HG02759 (cell line): ENCODE measurements at regions not wholly inside any gene's neighbourhood (a gene's known extent, or its start where the extent isn't known, plus 50 kb on each side); places are given as distances from the start of the nearest gene placed in this dataset.
"Not testable (repeated sequence)": the region's sequence is repeated elsewhere in the genome, so short reads cannot be mapped to it uniquely, and the experiment has no call there.

Source experiments
- ATAC-seq: cut with Tn5 transposase; IDR thresholded peaks from one replicate; pipeline ENCODE4 v1.9.1; 2021; ENCODE audit warnings: mild to moderate bottlenecking, moderate library complexity; ENCODE audit not compliant: unreplicated experiment

GRCh38 chr14:49250109-49250508 lies 336.1 kb downstream of the RPS29 start:
- no peak for ATAC-seq

- peak; percentile 53 for ATAC-seq
These were observed 337.2 kb downstream of the RPS29 start for GRCh38 chr14:49249022-49249421.

GRCh38 chr14:49243777-49244176 lies 342.4 kb downstream of the RPS29 start:
- not testable (repeated sequence) for ATAC-seq

GRCh38 chr14:49240383-49240782 lies 345.8 kb downstream of the RPS29 start:
- ATAC-seq: no peak

- no peak for ATAC-seq
These were observed 357.6 kb downstream of the RPS29 start for GRCh38 chr14:49228552-49228951.

GRCh38 chr14:49221316-49221715 lies 364.9 kb downstream of the RPS29 start:
- ATAC-seq: no peak

- no peak for ATAC-seq
These were observed 365.7 kb downstream of the RPS29 start for GRCh38 chr14:49220492-49220891.

GRCh38 chr14:49218436-49219092 lies 367.6 kb downstream of the RPS29 start:
- ATAC-seq: no peak

GRCh38 chr14:49212721-49213120 lies 373.5 kb downstream of the RPS29 start:
- no peak for ATAC-seq

GRCh38 chr14:49209416-49209815 lies 376.8 kb downstream of the RPS29 start:
- no peak for ATAC-seq

- no peak for ATAC-seq
These were observed 379.4 kb downstream of the RPS29 start for GRCh38 chr14:49206828-49207227.

GRCh38 chr14:49203676-49204075 lies 382.5 kb downstream of the RPS29 start:
- no peak for ATAC-seq

- no peak for ATAC-seq
These were observed 387.0 kb downstream of the RPS29 start for GRCh38 chr14:49199159-49199558.

GRCh38 chr14:49196327-49196726 lies 389.9 kb downstream of the RPS29 start:
- ATAC-seq: no peak

GRCh38 chr14:49194067-49194466 lies 392.1 kb downstream of the RPS29 start:
- no peak for ATAC-seq

GRCh38 chr14:49193332-49194065 lies 392.7 kb downstream of the RPS29 start:
- ATAC-seq: peak; percentile 98

- ATAC-seq: no peak
These were observed 394.8 kb downstream of the RPS29 start for GRCh38 chr14:49191380-49191779.

- ATAC-seq: no peak
These were observed 396.8 kb downstream of the RPS29 start for GRCh38 chr14:49189375-49189774.

GRCh38 chr14:49187799-49188198 lies 398.4 kb downstream of the RPS29 start:
- ATAC-seq: no peak

- ATAC-seq: peak; percentile 100
These were observed 412.3 kb downstream of the RPS29 start for GRCh38 chr14:49173765-49174373.

GRCh38 chr14:49164074-49164473 lies 422.1 kb downstream of the RPS29 start:
- no peak for ATAC-seq

GRCh38 chr14:49160983-49161382 lies 425.2 kb downstream of the RPS29 start:
- ATAC-seq: no peak
